COLO829 (cell line): ENCODE measurements at regions not wholly inside any gene's neighbourhood (a gene's known extent, or its start where the extent isn't known, plus 50 kb on each side); places are given as distances from the start of the nearest gene placed in this dataset.
"Not testable (repeated sequence)": the region's sequence is repeated elsewhere in the genome, so short reads cannot be mapped to it uniquely, and the experiment has no call there.

ENCODE experiments used
- DNase-seq: peaks from one replicate; pipeline ENCODE4 v3.0.0; 2012; ENCODE audit warnings: low spot score

- no peak for DNase-seq
Measured at GRCh38 chr22:22779213-22779612, 108.4 kb upstream of the IGLL5 start.

GRCh38 chr22:22783575-22783974, 104.0 kb upstream of the IGLL5 start:
- no peak for DNase-seq

- no peak for DNase-seq
Measured at GRCh38 chr22:22784249-22785039, 103.2 kb upstream of the IGLL5 start.

GRCh38 chr22:22785316-22786065, 102.1 kb upstream of the IGLL5 start:
- DNase-seq: no peak

GRCh38 chr22:22786301-22787115, 101.1 kb upstream of the IGLL5 start:
- no peak for DNase-seq

- no peak for DNase-seq
Measured at GRCh38 chr22:22787151-22787550, 100.5 kb upstream of the IGLL5 start.

- peak; percentile 58 for DNase-seq
Measured at GRCh38 chr22:22787786-22788459, 99.7 kb upstream of the IGLL5 start.

GRCh38 chr22:22788460-22789037, 99.1 kb upstream of the IGLL5 start:
- no peak for DNase-seq

- no peak for DNase-seq
Measured at GRCh38 chr22:22789233-22789921, 98.2 kb upstream of the IGLL5 start.

GRCh38 chr22:22789922-22790845, 97.4 kb upstream of the IGLL5 start:
- DNase-seq: no peak

GRCh38 chr22:22791438-22792181, 96.0 kb upstream of the IGLL5 start:
- no peak for DNase-seq

GRCh38 chr22:22792205-22792786, 95.3 kb upstream of the IGLL5 start:
- DNase-seq: not testable (repeated sequence)

GRCh38 chr22:22795639-22796038, 92.0 kb upstream of the IGLL5 start:
- not testable (repeated sequence) for DNase-seq

- no peak for DNase-seq
Measured at GRCh38 chr22:22796724-22797123, 90.9 kb upstream of the IGLL5 start.

- no peak for DNase-seq
Measured at GRCh38 chr22:22798232-22798616, 89.4 kb upstream of the IGLL5 start.

- no peak for DNase-seq
Measured at GRCh38 chr22:22798716-22799115, 88.9 kb upstream of the IGLL5 start.

GRCh38 chr22:22799561-22799960, 88.1 kb upstream of the IGLL5 start:
- DNase-seq: no peak

GRCh38 chr22:22800716-22801115, 86.9 kb upstream of the IGLL5 start:
- DNase-seq: no peak
